ENCODE measurements at regions not wholly inside any gene's neighbourhood (a gene's known extent, or its start where the extent isn't known, plus 50 kb on each side); places are given as distances from the start of the nearest gene placed in this dataset.

- no peak for DNase-seq
Measured at GRCh38 chr21:18460979-18461378, 57.4 kb upstream of the TMPRSS15 start.

GRCh38 chr21:18461743-18462142 lies 58.2 kb upstream of the TMPRSS15 start:
- DNase-seq: no peak

GRCh38 chr21:18467715-18468114 lies 64.1 kb upstream of the TMPRSS15 start:
- DNase-seq: no peak

GRCh38 chr21:18468790-18469189 lies 65.2 kb upstream of the TMPRSS15 start:
- no peak for DNase-seq

GRCh38 chr21:18476639-18477038 lies 73.1 kb upstream of the TMPRSS15 start:
- no peak for DNase-seq

GRCh38 chr21:18477043-18477442 lies 73.5 kb upstream of the TMPRSS15 start:
- no peak for DNase-seq

GRCh38 chr21:18478513-18478912 lies 74.9 kb upstream of the TMPRSS15 start:
- DNase-seq: no peak

GRCh38 chr21:18488252-18488651 lies 84.7 kb upstream of the TMPRSS15 start:
- no peak for DNase-seq

- DNase-seq: peak in 2 of 51 donors; percentile 1 to 23
Measured at GRCh38 chr21:18493422-18493821, 89.8 kb upstream of the TMPRSS15 start.

- no peak for DNase-seq
Measured at GRCh38 chr21:18495523-18495922, 91.9 kb upstream of the TMPRSS15 start.

- DNase-seq: no peak
Measured at GRCh38 chr21:18498431-18498830, 94.8 kb upstream of the TMPRSS15 start.

- peak in 16 of 51 donors; percentile 2 to 65 (median 21) for DNase-seq
Measured at GRCh38 chr21:18499761-18500376, 96.3 kb upstream of the TMPRSS15 start.

GRCh38 chr21:18518054-18518481 lies 114.5 kb upstream of the TMPRSS15 start:
- DNase-seq: peak in 5 of 51 donors; percentile 2 to 7 (median 5)

GRCh38 chr21:18521204-18521603 lies 117.6 kb upstream of the TMPRSS15 start:
- no peak for DNase-seq

- no peak for DNase-seq
Measured at GRCh38 chr21:18522181-18522972, 118.8 kb upstream of the TMPRSS15 start.

GRCh38 chr21:18524097-18524880 lies 120.7 kb upstream of the TMPRSS15 start:
- DNase-seq: no peak

GRCh38 chr21:18529254-18529653 lies 125.7 kb upstream of the TMPRSS15 start:
- no peak for DNase-seq

GRCh38 chr21:18542081-18542480 lies 138.5 kb upstream of the TMPRSS15 start:
- no peak for DNase-seq

GRCh38 chr21:18545908-18546307 lies 142.3 kb upstream of the TMPRSS15 start:
- no peak for DNase-seq

- DNase-seq: no peak
Measured at GRCh38 chr21:18547347-18547746, 143.8 kb upstream of the TMPRSS15 start.

GRCh38 chr21:18548249-18548648 lies 144.7 kb upstream of the TMPRSS15 start:
- DNase-seq: no peak

- DNase-seq: no peak
Measured at GRCh38 chr21:18549214-18549905, 145.8 kb upstream of the TMPRSS15 start.
